ENCODE measurements at regions not wholly inside any gene's neighbourhood (a gene's known extent, or its start where the extent isn't known, plus 50 kb on each side); places are given as distances from the start of the nearest gene placed in this dataset.

- no peak for TF ChIP-seq CTCF (IDR thresholded peaks at IDR 0.05)
- no peak for TF ChIP-seq POLR2A (IDR thresholded peaks at IDR 0.05)
Observed at GRCh38 chr14:30456296-30456695, 102.7 kb upstream of the G2E3 start.
